ENCODE measurements at regions not wholly inside any gene's neighbourhood (a gene's known extent, or its start where the extent isn't known, plus 50 kb on each side); places are given as distances from the start of the nearest gene placed in this dataset.

GRCh38 chr9:120110520-120110919 is 469.4 kb downstream of the CDK5RAP2 start:
- peaks cover 16% of the 10 kb centered on the region for H3K4me1 Mint-ChIP-seq (ENCODE audit: low read depth, unreplicated experiment)
- H3K27me3 Mint-ChIP-seq (ENCODE audit: unreplicated experiment) = no peaks in the 10 kb centered on the region
- H3K4me3 Mint-ChIP-seq (ENCODE audit: unreplicated experiment) = no peak overlapping the region
- DNase-seq = no peak
- H3K27ac Mint-ChIP-seq (ENCODE audit: unreplicated experiment) = no peak overlapping the region
- no peaks in the 10 kb centered on the region for H3K9me3 Mint-ChIP-seq (ENCODE audit: unreplicated experiment)
- no peak for TF ChIP-seq CTCF (IDR thresholded peaks at IDR 0.05; ENCODE audit: partially characterized antibody, unreplicated experiment)
- H3K36me3 Mint-ChIP-seq (ENCODE audit: unreplicated experiment) = no peaks in the 10 kb centered on the region

GRCh38 chr9:120109242-120109641 is 470.7 kb downstream of the CDK5RAP2 start:
- Mint-ChIP-seq H3K4me3 (ENCODE audit: unreplicated experiment) (no peak overlapping the region), H3K27ac (ENCODE audit: unreplicated experiment) (no peak overlapping the region), H3K27me3 (ENCODE audit: unreplicated experiment) (no peaks in the 10 kb centered on the region), H3K9me3 (ENCODE audit: unreplicated experiment) (no peaks in the 10 kb centered on the region), H3K36me3 (ENCODE audit: unreplicated experiment) (no peaks in the 10 kb centered on the region), H3K4me1 (ENCODE audit: low read depth, unreplicated experiment) (peaks cover 21% of the 10 kb centered on the region)
- peak; percentile 57 for TF ChIP-seq CTCF (IDR thresholded peaks at IDR 0.05; ENCODE audit: partially characterized antibody, unreplicated experiment)
- peak; percentile 78 for DNase-seq

- Mint-ChIP-seq H3K4me3 (ENCODE audit: unreplicated experiment) (no peak overlapping the region), H3K27me3 (ENCODE audit: unreplicated experiment) (no peaks in the 10 kb centered on the region), H3K4me1 (ENCODE audit: low read depth, unreplicated experiment) (peaks cover 25% of the 10 kb centered on the region), H3K27ac (ENCODE audit: unreplicated experiment) (no peak overlapping the region), H3K36me3 (ENCODE audit: unreplicated experiment) (no peaks in the 10 kb centered on the region), H3K9me3 (ENCODE audit: unreplicated experiment) (no peaks in the 10 kb centered on the region)
- DNase-seq = no peak
- no peak for TF ChIP-seq CTCF (IDR thresholded peaks at IDR 0.05; ENCODE audit: partially characterized antibody, unreplicated experiment)
Observed at GRCh38 chr9:120107138-120107537, 472.8 kb downstream of the CDK5RAP2 start.

GRCh38 chr9:120104771-120105170 is 475.2 kb downstream of the CDK5RAP2 start:
- no peaks in the 10 kb centered on the region for H3K36me3 Mint-ChIP-seq (ENCODE audit: unreplicated experiment)
- H3K27ac Mint-ChIP-seq (ENCODE audit: unreplicated experiment) = no peak overlapping the region
- no peak overlapping the region for H3K4me3 Mint-ChIP-seq (ENCODE audit: unreplicated experiment)
- DNase-seq = no peak
- H3K27me3 Mint-ChIP-seq (ENCODE audit: unreplicated experiment) = no peaks in the 10 kb centered on the region
- H3K9me3 Mint-ChIP-seq (ENCODE audit: unreplicated experiment) = no peaks in the 10 kb centered on the region
- TF ChIP-seq CTCF (IDR thresholded peaks at IDR 0.05; ENCODE audit: partially characterized antibody, unreplicated experiment) = no peak
- peaks cover 25% of the 10 kb centered on the region for H3K4me1 Mint-ChIP-seq (ENCODE audit: low read depth, unreplicated experiment)

GRCh38 chr9:120100595-120100994 is 479.4 kb downstream of the CDK5RAP2 start:
- no peaks in the 10 kb centered on the region for H3K36me3 Mint-ChIP-seq (ENCODE audit: unreplicated experiment)
- H3K9me3 Mint-ChIP-seq (ENCODE audit: unreplicated experiment) = no peaks in the 10 kb centered on the region
- no peak overlapping the region for H3K27ac Mint-ChIP-seq (ENCODE audit: unreplicated experiment)
- no peak for DNase-seq
- H3K4me1 Mint-ChIP-seq (ENCODE audit: low read depth, unreplicated experiment) = peaks cover 9% of the 10 kb centered on the region
- no peaks in the 10 kb centered on the region for H3K27me3 Mint-ChIP-seq (ENCODE audit: unreplicated experiment)
- H3K4me3 Mint-ChIP-seq (ENCODE audit: unreplicated experiment) = no peak overlapping the region
- no peak for TF ChIP-seq CTCF (IDR thresholded peaks at IDR 0.05; ENCODE audit: partially characterized antibody, unreplicated experiment)

Data from glutamatergic neuron (in vitro differentiated cells).